ENCODE measurements at regions not wholly inside any gene's neighbourhood (a gene's known extent, or its start where the extent isn't known, plus 50 kb on each side); places are given as distances from the start of the nearest gene placed in this dataset.

GRCh38 chr5:148932355-148932935, 106.0 kb downstream of the ADRB2 start:
- no peaks in the 10 kb centered on the region for H3K79me2 ChIP-seq
- H3K9ac ChIP-seq = no peak overlapping the region
- H3K27ac ChIP-seq = no peak overlapping the region
- H3K4me1 ChIP-seq = peaks cover 23% of the 10 kb centered on the region
- H3K36me3 ChIP-seq (ENCODE audit: control insufficient read depth, insufficient read depth, low read length) = no peaks in the 10 kb centered on the region
- H3K27me3 ChIP-seq (ENCODE audit: control insufficient read depth, insufficient read depth, low read length) = no peaks in the 10 kb centered on the region
- no peak for TF ChIP-seq CTCF (IDR thresholded peaks at IDR 0.05)
- no peak overlapping the region for H2AFZ ChIP-seq
- no peak overlapping the region for H3K4me3 ChIP-seq (ENCODE audit: low read depth, low read length)
- H3K4me2 ChIP-seq (ENCODE audit: low read length) = no peak overlapping the region
- no peaks in the 10 kb centered on the region for H3K9me3 ChIP-seq (ENCODE audit: control insufficient read depth, low read length)

- no peak overlapping the region for H3K27ac ChIP-seq
- peak overlapping the region; percentile 39 for H2AFZ ChIP-seq
- H3K27me3 ChIP-seq (ENCODE audit: control insufficient read depth, insufficient read depth, low read length) = no peaks in the 10 kb centered on the region
- H3K36me3 ChIP-seq (ENCODE audit: control insufficient read depth, insufficient read depth, low read length) = no peaks in the 10 kb centered on the region
- H3K4me3 ChIP-seq (ENCODE audit: low read depth, low read length) = no peak overlapping the region
- H3K4me1 ChIP-seq = peaks cover 38% of the 10 kb centered on the region
- H3K9ac ChIP-seq = no peak overlapping the region
- no peaks in the 10 kb centered on the region for H3K79me2 ChIP-seq
- no peak for TF ChIP-seq CTCF (IDR thresholded peaks at IDR 0.05)
- no peaks in the 10 kb centered on the region for H3K9me3 ChIP-seq (ENCODE audit: control insufficient read depth, low read length)
- H3K4me2 ChIP-seq (ENCODE audit: low read length) = no peak overlapping the region
Observed at GRCh38 chr5:148933903-148934432, 107.6 kb downstream of the ADRB2 start.

DNA sequence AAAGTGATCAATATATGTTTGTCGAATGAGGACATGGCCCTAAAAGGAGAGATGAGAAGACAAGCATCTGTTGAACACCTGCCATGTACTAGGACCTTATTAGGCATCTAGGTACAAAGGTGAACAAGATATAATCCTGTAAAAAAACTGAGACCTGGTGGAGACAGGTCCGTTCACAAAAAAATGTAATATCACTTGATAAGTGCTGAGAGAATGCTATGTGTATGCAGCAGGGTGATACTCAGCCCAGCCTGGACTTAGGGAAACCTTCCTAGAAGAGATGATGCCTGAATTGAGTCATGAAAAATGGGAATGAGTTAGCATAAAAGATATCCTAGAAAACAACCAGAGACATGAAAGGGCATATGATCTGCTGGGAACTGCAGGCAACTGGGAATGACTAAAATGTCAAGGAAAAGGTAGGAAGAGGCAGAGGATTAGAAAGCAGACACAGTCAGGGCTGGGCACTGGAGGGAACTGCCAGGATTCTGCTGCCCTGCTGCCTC, 108.5 kb downstream of the ADRB2 start:
- no peak overlapping the region for H3K4me3 ChIP-seq (ENCODE audit: low read depth, low read length)
- H3K4me1 ChIP-seq = peaks cover 44% of the 10 kb centered on the region
- no peaks in the 10 kb centered on the region for H3K79me2 ChIP-seq
- no peaks in the 10 kb centered on the region for H3K9me3 ChIP-seq (ENCODE audit: control insufficient read depth, low read length)
- no peak overlapping the region for H2AFZ ChIP-seq
- H3K9ac ChIP-seq = no peak overlapping the region
- no peak overlapping the region for H3K4me2 ChIP-seq (ENCODE audit: low read length)
- H3K27ac ChIP-seq = no peak overlapping the region
- H3K27me3 ChIP-seq (ENCODE audit: control insufficient read depth, insufficient read depth, low read length) = no peaks in the 10 kb centered on the region
- TF ChIP-seq CTCF (IDR thresholded peaks at IDR 0.05) = no peak
- no peaks in the 10 kb centered on the region for H3K36me3 ChIP-seq (ENCODE audit: control insufficient read depth, insufficient read depth, low read length)

DNA sequence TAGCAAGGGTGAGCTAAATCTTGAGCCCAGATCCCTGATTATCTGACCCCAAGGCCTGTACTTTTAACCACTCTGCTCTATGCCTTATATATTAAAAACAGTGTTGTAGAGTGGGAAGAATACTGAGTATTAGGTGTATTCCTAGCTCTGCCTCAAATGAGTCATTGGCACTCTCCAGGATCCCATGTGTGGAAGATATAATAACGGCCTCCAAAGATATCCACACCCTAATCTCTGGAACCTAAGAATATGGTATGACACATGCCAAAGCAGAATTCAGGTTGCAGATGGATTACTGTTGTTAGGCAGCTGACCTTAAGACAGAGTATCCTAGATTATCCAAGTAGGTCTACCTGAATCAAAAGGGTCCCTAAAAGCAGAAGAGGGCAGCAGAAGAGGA, 110.8 kb downstream of the ADRB2 start:
- peak overlapping the region; percentile 37 for H3K27ac ChIP-seq
- no peak for TF ChIP-seq CTCF (IDR thresholded peaks at IDR 0.05)

More for the DNA sequence above, 110.8 kb downstream of the ADRB2 start:
- Histone ChIP-seq H3K9me3 (ENCODE audit: control insufficient read depth, low read length) (no peaks in the 10 kb centered on the region), H3K4me1 (peaks cover 52% of the 10 kb centered on the region), H3K27me3 (ENCODE audit: control insufficient read depth, insufficient read depth, low read length) (no peaks in the 10 kb centered on the region), H2AFZ (peak overlapping the region; percentile 25), H3K79me2 (no peaks in the 10 kb centered on the region), H3K36me3 (ENCODE audit: control insufficient read depth, insufficient read depth, low read length) (no peaks in the 10 kb centered on the region), H3K4me2 (ENCODE audit: low read length) (no peak overlapping the region), H3K9ac (no peak overlapping the region), H3K4me3 (ENCODE audit: low read depth, low read length) (no peak overlapping the region)
